HepG2 (cell line): ENCODE measurements at regions not wholly inside any gene's neighbourhood (a gene's known extent, or its start where the extent isn't known, plus 50 kb on each side); places are given as distances from the start of the nearest gene placed in this dataset.

Source experiments
- DNMT1 ChIP-seq: sonication (generic); formaldehyde crosslinking; IDR thresholded peaks from 2 replicates; pipeline ENCODE4 v1.5.1; 2020; ENCODE audit warnings: mild to moderate bottlenecking, missing genetic modification reagents
- GTF2F1 ChIP-seq: fragments of 150-350 bp; IDR thresholded peaks from 2 replicates; pipeline ENCODE4 v1.6.1; 2014; ENCODE audit warnings: low read length
- HDAC1 ChIP-seq: sonication (generic); formaldehyde crosslinking; IDR thresholded peaks from 2 replicates; pipeline ENCODE4 v1.5.1; 2020; ENCODE audit warnings: mild to moderate bottlenecking, missing genetic modification reagents
- HMGA1 ChIP-seq: sonication (generic); formaldehyde crosslinking; conservative IDR thresholded peaks from 2 replicates; pipeline ENCODE4 v1.4.0; 2020; ENCODE audit warnings: missing genetic modification reagents
- KDM6A ChIP-seq: IDR thresholded peaks from 2 replicates; pipeline ENCODE4 v1.6.1; 2016; ENCODE audit warnings: low read depth
- MEF2D ChIP-seq: sonication (generic); formaldehyde crosslinking; IDR thresholded peaks from 2 replicates; pipeline ENCODE4 v1.5.1; 2020; ENCODE audit warnings: mild to moderate bottlenecking, missing genetic modification reagents
- MIER3 ChIP-seq: IDR thresholded peaks from 2 replicates; pipeline ENCODE4 v1.6.1; 2016; ENCODE audit warnings: missing compliant biosample characterization, borderline replicate concordance
- MZF1 ChIP-seq: sonication (generic); formaldehyde crosslinking; IDR thresholded peaks from 2 replicates; pipeline ENCODE4 v1.8.1; 2023; ENCODE audit warnings: mild to moderate bottlenecking, missing genetic modification reagents, borderline replicate concordance
- NFRKB ChIP-seq: fragments of 450-650 bp; IDR thresholded peaks from 2 replicates; pipeline ENCODE4 v1.6.1; 2017
- PHF8 ChIP-seq: sonication (generic); formaldehyde crosslinking; IDR thresholded peaks from 2 replicates; pipeline ENCODE4 v1.5.0; 2020; ENCODE audit warnings: missing genetic modification reagents
- ZBED4 ChIP-seq: sonication (generic); formaldehyde crosslinking; IDR thresholded peaks from 2 replicates; pipeline ENCODE4 v1.4.0; 2020; ENCODE audit warnings: missing genetic modification reagents, borderline replicate concordance
- ZBTB33 ChIP-seq: sonication (generic); formaldehyde crosslinking; IDR thresholded peaks from 2 replicates; pipeline ENCODE4 v1.4.0; 2020; ENCODE audit warnings: missing genetic modification reagents
- ZNF280D ChIP-seq: sonication (generic); formaldehyde crosslinking; IDR thresholded peaks from 2 replicates; pipeline ENCODE4 v1.5.1; 2020; ENCODE audit warnings: mild to moderate bottlenecking, missing genetic modification reagents
- ZNF530 ChIP-seq: sonication (generic); formaldehyde crosslinking; IDR thresholded peaks from 2 replicates; pipeline ENCODE4 v1.5.0; 2020; ENCODE audit warnings: low read depth, mild to moderate bottlenecking, missing genetic modification reagents
- ZNF598 ChIP-seq: sonication (generic); formaldehyde crosslinking; IDR thresholded peaks from 2 replicates; pipeline ENCODE4 v1.5.1; 2020; ENCODE audit warnings: mild to moderate bottlenecking, missing genetic modification reagents, borderline replicate concordance
- ZNF768 ChIP-seq: sonication (generic); formaldehyde crosslinking; IDR thresholded peaks from 2 replicates; pipeline ENCODE4 v1.4.0; 2020; ENCODE audit warnings: missing genetic modification reagents
- ZNF792 ChIP-seq: IDR thresholded peaks from 2 replicates; pipeline ENCODE4 v1.6.1; 2016
- ZNF816 ChIP-seq: sonication (generic); formaldehyde crosslinking; IDR thresholded peaks from 2 replicates; pipeline ENCODE4 v1.8.0; 2022; ENCODE audit warnings: missing genetic modification reagents, mild to moderate bottlenecking, borderline replicate concordance
- ZNF891 ChIP-seq: sonication (generic); formaldehyde crosslinking; IDR thresholded peaks from 2 replicates; pipeline ENCODE4 v1.5.0; 2020; ENCODE audit warnings: mild to moderate bottlenecking, missing genetic modification reagents
- ZSCAN12 ChIP-seq: sonication (generic); formaldehyde crosslinking; IDR thresholded peaks from 2 replicates; pipeline ENCODE4 v1.9.0; 2021; ENCODE audit warnings: mild to moderate bottlenecking, missing genetic modification reagents

- peak; percentile 38; the same call in 1 of the 2 replicates for TF ChIP-seq ZBTB33
- TF ChIP-seq NFRKB = no peak
- TF ChIP-seq ZSCAN12 = no peak
- TF ChIP-seq ZBED4 (CRISPR knock-in tag) = no peak
- TF ChIP-seq PHF8 (CRISPR knock-in tag) = no peak
- no peak for TF ChIP-seq HMGA1
- no peak for TF ChIP-seq ZNF598 (CRISPR knock-in tag)
- TF ChIP-seq ZNF792 = no peak
- TF ChIP-seq KDM6A (CRISPR knock-in tag) = no peak
- TF ChIP-seq ZNF280D (CRISPR knock-in tag) = no peak
- TF ChIP-seq MEF2D = no peak
- no peak for TF ChIP-seq MIER3 (CRISPR knock-in tag)
- TF ChIP-seq ZNF530 (CRISPR knock-in tag) = no peak
- TF ChIP-seq MZF1 = no peak
- no peak for TF ChIP-seq DNMT1 (CRISPR knock-in tag)
- TF ChIP-seq ZNF816 = no peak
- no peak for TF ChIP-seq ZNF891 (CRISPR knock-in tag)
- TF ChIP-seq ZNF768 = peak; percentile 19; the same call in 1 of the 2 replicates
- 0 out of 2 replicates have a peak, but pooled peaks have one; percentile 33 for TF ChIP-seq HDAC1 (CRISPR knock-in tag)
- no peak for TF ChIP-seq GTF2F1
These were observed 120.1 kb upstream of the FZD10 start (continued) for GRCh38 chr12:130041983-130042812.
